A549 (cell line): ENCODE measurements at regions not wholly inside any gene's neighbourhood (a gene's known extent, or its start where the extent isn't known, plus 50 kb on each side); places are given as distances from the start of the nearest gene placed in this dataset.

Experiments used
- CTCF ChIP-seq: fragments of >200 bp; sonication (Bioruptor Twin); formaldehyde crosslinking; IDR thresholded peaks from 3 replicates; pipeline ENCODE4 v1.5.1; 2016
- EP300 ChIP-seq, 2 experiments: fragments of >200 bp; sonication (Bioruptor Twin); formaldehyde crosslinking; IDR thresholded peaks; 2 replicates in 1 of 2; 3 replicates in 1 of 2; pipeline ENCODE4 v1.6.1; 2016 to 2017
- ESRRA ChIP-seq: fragments of 150-350 bp; IDR thresholded peaks from 2 replicates; pipeline ENCODE4 v1.6.1; 2014; ENCODE audit warnings: mild to moderate bottlenecking, low read length, borderline replicate concordance
- FOSB ChIP-seq: fragments of 250-450 bp; sonication (Bioruptor Pico); IDR thresholded peaks from 2 replicates; pipeline ENCODE4 v1.5.0; 2020; ENCODE audit warnings: mild to moderate bottlenecking, moderate library complexity
- HDAC2 ChIP-seq: fragments of 200-600 bp; sonication (generic); IDR thresholded peaks from 2 replicates; pipeline ENCODE4 v1.6.1; 2016
- JUN ChIP-seq, 2 experiments: fragments of >200 bp; sonication (Bioruptor Twin); formaldehyde crosslinking; IDR thresholded peaks; 2 replicates in 1 of 2; 3 replicates in 1 of 2; pipeline ENCODE4 v1.6.1; 2016 to 2017
- MAZ ChIP-seq: fragments of 150-350 bp; IDR thresholded peaks from 2 replicates; pipeline ENCODE4 v1.6.1; 2014; ENCODE audit warnings: antibody characterized with exemption, low read depth, low read length, borderline replicate concordance
- POLR2A ChIP-seq: IDR thresholded peaks from 2 replicates; pipeline ENCODE4 v1.6.1; 2012; ENCODE audit warnings: mild to moderate bottlenecking, low read length
- RAD21 ChIP-seq, 2 experiments: fragments of >200 bp in 1 of 2; sonication (Bioruptor Twin) in 1 of 2; formaldehyde crosslinking in 1 of 2; IDR thresholded peaks in 1 of 2; conservative IDR thresholded peaks in 1 of 2; 2 replicates in 1 of 2; 3 replicates in 1 of 2; pipeline ENCODE4 v1.6.1; 2012 to 2018; ENCODE audit warnings: inconsistent platforms in 1 of 2
- REST ChIP-seq: fragments of 200-600 bp; sonication (generic); IDR thresholded peaks from 2 replicates; pipeline ENCODE4 v1.6.1; 2016; ENCODE audit warnings: antibody characterized with exemption, mild to moderate bottlenecking, moderate library complexity
- RFX5 ChIP-seq: fragments of 450-650 bp; IDR thresholded peaks from 2 replicates; pipeline ENCODE4 v1.7.1; 2014; ENCODE audit warnings: antibody characterized with exemption, mild to moderate bottlenecking, moderate library complexity
- ZFP36 ChIP-seq: fragments of 450-650 bp; IDR thresholded peaks from 2 replicates; pipeline ENCODE4 v1.6.1; 2014; ENCODE audit warnings: borderline replicate concordance; ENCODE audit not compliant: partially characterized antibody

GRCh38 chr6:145138469-145139139 is 596.7 kb downstream of the EPM2A start:
- TF ChIP-seq EP300 (IDR thresholded peaks at IDR 0.05): no peak
- no peak for TF ChIP-seq CTCF
- TF ChIP-seq HDAC2: no peak
- no peak for TF ChIP-seq FOSB (CRISPR knock-in tag)
- TF ChIP-seq ZFP36: no peak
- no peak for TF ChIP-seq REST
- TF ChIP-seq ESRRA: no peak
- no peak for TF ChIP-seq RAD21 (conservative IDR thresholded peaks at IDR 0.05 in 1 of 2, IDR thresholded peaks at IDR 0.05 in 1 of 2)
- no peak for TF ChIP-seq RFX5
- no peak for TF ChIP-seq JUN (IDR thresholded peaks at IDR 0.05)
- TF ChIP-seq POLR2A: no peak
- TF ChIP-seq MAZ: no peak
